ENCODE measurements at regions not wholly inside any gene's neighbourhood (a gene's known extent, or its start where the extent isn't known, plus 50 kb on each side); places are given as distances from the start of the nearest gene placed in this dataset.

DNA sequence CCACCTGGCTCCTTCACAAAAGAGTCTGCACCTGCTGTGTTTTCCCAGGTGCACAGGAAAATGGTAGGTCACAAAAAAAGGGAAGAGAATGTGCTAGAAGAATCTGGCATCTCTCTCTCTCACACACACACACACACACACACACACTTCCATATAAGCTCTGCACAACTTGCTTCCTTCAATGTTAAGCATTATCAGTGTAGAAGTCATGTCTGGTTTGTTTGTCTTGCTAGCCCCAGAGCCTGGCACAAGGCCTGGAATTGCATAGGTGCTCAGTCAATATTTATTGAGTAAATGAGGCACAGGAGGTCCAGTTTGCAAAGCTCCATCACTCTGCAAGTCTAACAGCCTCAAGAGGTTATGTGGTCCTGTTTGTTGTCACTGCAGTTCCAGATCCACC, 867.3 kb upstream of the AUTS2 start:
- peaks cover 0 to 13% (median 9%) of the 10 kb centered on the region in 4 donors for H3K4me1 ChIP-seq (ENCODE audit: control insufficient read depth in 4 of 4, insufficient read depth in 4 of 4, low read length in 3 of 4)
- H3K4me3 ChIP-seq (ENCODE audit: low read depth in 1 of 3, low read length in 3 of 3), result no peak overlapping the region
- no peaks in the 10 kb centered on the region for H3K9me3 ChIP-seq (ENCODE audit: control insufficient read depth in 4 of 4, low read length in 3 of 4)
- H3K27ac ChIP-seq (ENCODE audit: low read depth in 1 of 2, low read length in 2 of 2), result no peak overlapping the region
- H3K36me3 ChIP-seq (ENCODE audit: control insufficient read depth in 4 of 4, insufficient read depth in 3 of 4, low read depth in 1 of 4, low read length in 3 of 4), result no peaks in the 10 kb centered on the region
- DNase-seq (ENCODE audit: low spot score), result peak; percentile 38
- no peaks in the 10 kb centered on the region for H3K27me3 ChIP-seq (ENCODE audit: control insufficient read depth in 4 of 4, insufficient read depth in 4 of 4, low read length in 3 of 4)
- no peak overlapping the region for H3K9ac ChIP-seq (ENCODE audit: low read depth in 1 of 2, low read length in 2 of 2)
- TF ChIP-seq EGR1 (IDR thresholded peaks at IDR 0.05; ENCODE audit: low read depth in 2 of 2) (no peak), RXRA (IDR thresholded peaks at IDR 0.05) (peak in 1 of 2 donors; percentile 22), FOXA1 (IDR thresholded peaks at IDR 0.05) (peak; percentile 39), HNF4A (conservative IDR thresholded peaks at IDR 0.05) (peak in 1 of 2 donors; percentile 11), FOXA2 (IDR thresholded peaks at IDR 0.05) (peak; percentile 74)
- TF ChIP-seq, protein P1, sequence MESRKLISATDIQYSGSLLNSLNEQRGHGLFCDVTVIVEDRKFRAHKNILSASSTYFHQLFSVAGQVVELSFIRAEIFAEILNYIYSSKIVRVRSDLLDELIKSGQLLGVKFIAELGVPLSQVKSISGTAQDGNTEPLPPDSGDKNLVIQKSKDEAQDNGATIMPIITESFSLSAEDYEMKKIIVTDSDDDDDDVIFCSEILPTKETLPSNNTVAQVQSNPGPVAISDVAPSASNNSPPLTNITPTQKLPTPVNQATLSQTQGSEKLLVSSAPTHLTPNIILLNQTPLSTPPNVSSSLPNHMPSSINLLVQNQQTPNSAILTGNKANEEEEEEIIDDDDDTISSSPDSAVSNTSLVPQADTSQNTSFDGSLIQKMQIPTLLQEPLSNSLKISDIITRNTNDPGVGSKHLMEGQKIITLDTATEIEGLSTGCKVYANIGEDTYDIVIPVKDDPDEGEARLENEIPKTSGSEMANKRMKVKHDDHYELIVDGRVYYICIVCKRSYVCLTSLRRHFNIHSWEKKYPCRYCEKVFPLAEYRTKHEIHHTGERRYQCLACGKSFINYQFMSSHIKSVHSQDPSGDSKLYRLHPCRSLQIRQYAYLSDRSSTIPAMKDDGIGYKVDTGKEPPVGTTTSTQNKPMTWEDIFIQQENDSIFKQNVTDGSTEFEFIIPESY (IDR thresholded peaks at IDR 0.05), result no peak

DNA sequence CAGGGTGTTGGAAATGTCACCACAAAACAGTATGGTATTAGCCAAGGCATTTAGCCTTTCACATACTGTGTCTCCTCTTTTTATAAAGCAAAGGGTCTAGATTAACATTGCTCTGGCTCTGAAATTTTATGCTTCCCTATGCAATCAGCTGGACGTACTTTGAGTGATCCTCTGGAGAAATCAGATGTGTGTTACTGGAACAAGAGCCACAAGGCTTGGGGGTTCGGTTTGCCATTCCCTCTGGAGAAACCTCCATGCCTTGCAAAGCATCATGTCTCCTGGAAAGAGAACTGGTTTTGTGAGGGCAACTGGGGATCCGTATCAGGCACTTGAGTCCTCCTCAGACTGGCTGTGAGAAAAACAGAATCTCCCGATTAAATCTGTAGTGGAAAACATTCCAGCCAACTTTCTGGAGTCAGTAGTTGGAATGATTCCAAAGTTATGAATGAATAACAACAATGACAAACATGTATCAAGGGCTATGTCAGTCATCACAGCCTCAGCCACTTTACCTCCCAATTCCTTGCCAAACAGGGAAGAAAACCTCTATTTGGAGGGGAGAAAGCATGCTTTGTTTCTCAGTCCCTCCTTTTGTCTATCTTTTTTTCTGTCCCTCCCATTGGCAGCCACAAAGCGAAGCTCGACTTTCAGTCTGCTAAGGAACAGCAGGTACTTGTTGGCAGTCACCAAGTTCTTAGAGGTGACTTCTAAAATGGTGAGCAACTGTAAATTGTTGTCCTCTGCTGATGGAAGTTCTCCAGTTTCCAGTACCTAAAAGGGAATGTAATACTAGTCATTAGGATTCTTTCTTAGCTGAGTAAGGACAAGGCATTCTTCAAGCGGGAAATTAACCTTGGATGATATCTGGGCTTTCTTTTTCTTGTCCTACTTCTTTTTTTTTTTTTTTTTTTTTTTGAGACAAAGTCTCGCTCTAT, 864.8 kb upstream of the AUTS2 start:
- H3K27ac ChIP-seq (ENCODE audit: low read depth in 1 of 2, low read length in 2 of 2), result no peak overlapping the region
- peaks cover 0 to 13% (median 9%) of the 10 kb centered on the region in 4 donors for H3K4me1 ChIP-seq (ENCODE audit: control insufficient read depth in 4 of 4, insufficient read depth in 4 of 4, low read length in 3 of 4)
- no peak for DNase-seq (ENCODE audit: low spot score)
- 84% methylated on average over 8 of the region's 8 CpGs for WGBS
- H3K9ac ChIP-seq (ENCODE audit: low read depth in 1 of 2, low read length in 2 of 2), result no peak overlapping the region
- TF ChIP-seq EGR1 (IDR thresholded peaks at IDR 0.05; ENCODE audit: low read depth in 2 of 2) (no peak), FOXA1 (IDR thresholded peaks at IDR 0.05) (no peak), RAD21 (IDR thresholded peaks at IDR 0.05) (no peak), FOXA2 (IDR thresholded peaks at IDR 0.05) (no peak), HNF4A (conservative IDR thresholded peaks at IDR 0.05) (no peak), HNF4G (IDR thresholded peaks at IDR 0.05) (no peak), GABPA (IDR thresholded peaks at IDR 0.05 in 1 of 2, conservative IDR thresholded peaks at IDR 0.05 in 1 of 2) (no peak), RXRA (IDR thresholded peaks at IDR 0.05) (no peak), JUND (IDR thresholded peaks at IDR 0.05) (no peak), YY1 (IDR thresholded peaks at IDR 0.05) (no peak), SP1 (IDR thresholded peaks at IDR 0.05) (no peak), TAF1 (conservative IDR thresholded peaks at IDR 0.05) (no peak), NR2F2 (IDR thresholded peaks at IDR 0.05) (no peak)
- TF ChIP-seq, protein P2, sequence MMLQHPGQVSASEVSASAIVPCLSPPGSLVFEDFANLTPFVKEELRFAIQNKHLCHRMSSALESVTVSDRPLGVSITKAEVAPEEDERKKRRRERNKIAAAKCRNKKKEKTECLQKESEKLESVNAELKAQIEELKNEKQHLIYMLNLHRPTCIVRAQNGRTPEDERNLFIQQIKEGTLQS (IDR thresholded peaks at IDR 0.05), result no peak
- TF ChIP-seq, protein P1 (IDR thresholded peaks at IDR 0.05), result no peak
- TF ChIP-seq, protein P3, sequence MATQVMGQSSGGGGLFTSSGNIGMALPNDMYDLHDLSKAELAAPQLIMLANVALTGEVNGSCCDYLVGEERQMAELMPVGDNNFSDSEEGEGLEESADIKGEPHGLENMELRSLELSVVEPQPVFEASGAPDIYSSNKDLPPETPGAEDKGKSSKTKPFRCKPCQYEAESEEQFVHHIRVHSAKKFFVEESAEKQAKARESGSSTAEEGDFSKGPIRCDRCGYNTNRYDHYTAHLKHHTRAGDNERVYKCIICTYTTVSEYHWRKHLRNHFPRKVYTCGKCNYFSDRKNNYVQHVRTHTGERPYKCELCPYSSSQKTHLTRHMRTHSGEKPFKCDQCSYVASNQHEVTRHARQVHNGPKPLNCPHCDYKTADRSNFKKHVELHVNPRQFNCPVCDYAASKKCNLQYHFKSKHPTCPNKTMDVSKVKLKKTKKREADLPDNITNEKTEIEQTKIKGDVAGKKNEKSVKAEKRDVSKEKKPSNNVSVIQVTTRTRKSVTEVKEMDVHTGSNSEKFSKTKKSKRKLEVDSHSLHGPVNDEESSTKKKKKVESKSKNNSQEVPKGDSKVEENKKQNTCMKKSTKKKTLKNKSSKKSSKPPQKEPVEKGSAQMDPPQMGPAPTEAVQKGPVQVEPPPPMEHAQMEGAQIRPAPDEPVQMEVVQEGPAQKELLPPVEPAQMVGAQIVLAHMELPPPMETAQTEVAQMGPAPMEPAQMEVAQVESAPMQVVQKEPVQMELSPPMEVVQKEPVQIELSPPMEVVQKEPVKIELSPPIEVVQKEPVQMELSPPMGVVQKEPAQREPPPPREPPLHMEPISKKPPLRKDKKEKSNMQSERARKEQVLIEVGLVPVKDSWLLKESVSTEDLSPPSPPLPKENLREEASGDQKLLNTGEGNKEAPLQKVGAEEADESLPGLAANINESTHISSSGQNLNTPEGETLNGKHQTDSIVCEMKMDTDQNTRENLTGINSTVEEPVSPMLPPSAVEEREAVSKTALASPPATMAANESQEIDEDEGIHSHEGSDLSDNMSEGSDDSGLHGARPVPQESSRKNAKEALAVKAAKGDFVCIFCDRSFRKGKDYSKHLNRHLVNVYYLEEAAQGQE (IDR thresholded peaks at IDR 0.05), result no peak
- TF ChIP-seq, protein P4, sequence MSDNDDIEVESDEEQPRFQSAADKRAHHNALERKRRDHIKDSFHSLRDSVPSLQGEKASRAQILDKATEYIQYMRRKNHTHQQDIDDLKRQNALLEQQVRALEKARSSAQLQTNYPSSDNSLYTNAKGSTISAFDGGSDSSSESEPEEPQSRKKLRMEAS (IDR thresholded peaks at IDR 0.05), result no peak
- TF ChIP-seq, protein P5, sequence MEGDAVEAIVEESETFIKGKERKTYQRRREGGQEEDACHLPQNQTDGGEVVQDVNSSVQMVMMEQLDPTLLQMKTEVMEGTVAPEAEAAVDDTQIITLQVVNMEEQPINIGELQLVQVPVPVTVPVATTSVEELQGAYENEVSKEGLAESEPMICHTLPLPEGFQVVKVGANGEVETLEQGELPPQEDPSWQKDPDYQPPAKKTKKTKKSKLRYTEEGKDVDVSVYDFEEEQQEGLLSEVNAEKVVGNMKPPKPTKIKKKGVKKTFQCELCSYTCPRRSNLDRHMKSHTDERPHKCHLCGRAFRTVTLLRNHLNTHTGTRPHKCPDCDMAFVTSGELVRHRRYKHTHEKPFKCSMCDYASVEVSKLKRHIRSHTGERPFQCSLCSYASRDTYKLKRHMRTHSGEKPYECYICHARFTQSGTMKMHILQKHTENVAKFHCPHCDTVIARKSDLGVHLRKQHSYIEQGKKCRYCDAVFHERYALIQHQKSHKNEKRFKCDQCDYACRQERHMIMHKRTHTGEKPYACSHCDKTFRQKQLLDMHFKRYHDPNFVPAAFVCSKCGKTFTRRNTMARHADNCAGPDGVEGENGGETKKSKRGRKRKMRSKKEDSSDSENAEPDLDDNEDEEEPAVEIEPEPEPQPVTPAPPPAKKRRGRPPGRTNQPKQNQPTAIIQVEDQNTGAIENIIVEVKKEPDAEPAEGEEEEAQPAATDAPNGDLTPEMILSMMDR (IDR thresholded peaks at IDR 0.05; ENCODE audit: low read depth, low read length, missing input control), result no peak
- H3K36me3 ChIP-seq (ENCODE audit: control insufficient read depth in 4 of 4, insufficient read depth in 3 of 4, low read depth in 1 of 4, low read length in 3 of 4), result no peaks in the 10 kb centered on the region
- peaks cover 0 to 5% (median 0%) of the 10 kb centered on the region in 4 donors for H3K9me3 ChIP-seq (ENCODE audit: control insufficient read depth in 4 of 4, low read length in 3 of 4)
- no peak overlapping the region for H3K4me3 ChIP-seq (ENCODE audit: low read depth in 1 of 3, low read length in 3 of 3)
- H3K27me3 ChIP-seq (ENCODE audit: control insufficient read depth in 4 of 4, insufficient read depth in 4 of 4, low read length in 3 of 4), result no peaks in the 10 kb centered on the region
